ENCODE measurements at regions not wholly inside any gene's neighbourhood (a gene's known extent, or its start where the extent isn't known, plus 50 kb on each side); places are given as distances from the start of the nearest gene placed in this dataset.

GRCh38 chr4:128454881-128455280, 167.3 kb upstream of the PGRMC2 start:
- TF ChIP-seq POLR2AphosphoS5 (IDR thresholded peaks at IDR 0.05; ENCODE audit: low read depth) (no peak), CTCF (IDR thresholded peaks at IDR 0.05; ENCODE audit: insufficient read depth, low read length) (no peak)
